Activated naive CD8-positive, alpha-beta T cell treated with anti-CD3 and anti-CD28 coated beads, Interleukin-2, amount 50 U/mL, for 16 hours (primary cell): ENCODE measurements at regions not wholly inside any gene's neighbourhood (a gene's known extent, or its start where the extent isn't known, plus 50 kb on each side); places are given as distances from the start of the nearest gene placed in this dataset.
"Not testable (repeated sequence)": the region's sequence is repeated elsewhere in the genome, so short reads cannot be mapped to it uniquely, and the experiment has no call there.

Experiments used
- DNase-seq: peaks from one replicate; pipeline ENCODE4 v3.0.0-alpha.2; 2020; ENCODE audit warnings: low read depth, low spot score

DNA sequence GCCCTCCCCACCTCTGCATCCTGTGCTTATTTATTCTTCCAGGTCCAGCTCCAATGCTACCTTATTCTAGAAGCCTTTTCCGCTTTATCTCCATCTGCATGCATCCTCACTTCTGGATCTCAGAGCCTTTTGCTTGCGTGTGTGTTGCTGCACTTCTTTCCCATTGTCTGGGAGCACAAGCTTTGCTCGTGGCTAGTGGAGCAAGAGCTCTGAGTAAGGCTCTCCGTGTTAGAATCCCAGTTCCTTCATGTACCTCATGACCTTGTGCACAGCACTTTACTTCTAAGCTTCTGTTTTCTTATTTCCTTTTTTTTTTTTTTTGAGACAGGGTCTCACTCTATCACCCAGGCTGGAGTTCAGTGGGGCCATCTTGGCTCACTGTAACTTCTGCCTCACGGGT, 140.0 kb upstream of the POU3F1 start:
- no peak for DNase-seq

DNA sequence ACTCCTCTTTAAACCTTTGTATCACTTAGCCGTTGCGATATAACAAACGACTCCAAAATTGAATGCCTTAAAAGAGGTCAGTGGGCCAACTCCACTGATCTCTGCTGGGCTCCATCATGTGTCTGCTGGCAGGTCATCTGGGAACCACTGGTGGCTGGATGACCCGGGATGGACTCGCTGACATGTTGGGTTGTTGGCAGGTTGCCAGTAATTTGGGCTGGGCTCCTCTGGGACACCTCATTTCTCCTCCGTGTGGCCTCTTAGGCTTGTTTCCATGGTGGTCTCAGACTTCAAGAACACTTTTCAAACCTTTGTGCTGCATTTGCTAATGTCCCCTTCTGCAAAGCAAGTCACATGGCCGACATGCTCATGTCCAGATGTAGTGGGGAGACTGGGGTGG, 139.3 kb upstream of the POU3F1 start:
- no peak for DNase-seq

- DNase-seq: no peak
Observed at GRCh38 chr1:38183747-38184146, 137.2 kb upstream of the POU3F1 start.

- DNase-seq: no peak
Observed at GRCh38 chr1:38183096-38183495, 136.5 kb upstream of the POU3F1 start.

GRCh38 chr1:38180388-38180787, 133.8 kb upstream of the POU3F1 start:
- DNase-seq: not testable (repeated sequence)

DNA sequence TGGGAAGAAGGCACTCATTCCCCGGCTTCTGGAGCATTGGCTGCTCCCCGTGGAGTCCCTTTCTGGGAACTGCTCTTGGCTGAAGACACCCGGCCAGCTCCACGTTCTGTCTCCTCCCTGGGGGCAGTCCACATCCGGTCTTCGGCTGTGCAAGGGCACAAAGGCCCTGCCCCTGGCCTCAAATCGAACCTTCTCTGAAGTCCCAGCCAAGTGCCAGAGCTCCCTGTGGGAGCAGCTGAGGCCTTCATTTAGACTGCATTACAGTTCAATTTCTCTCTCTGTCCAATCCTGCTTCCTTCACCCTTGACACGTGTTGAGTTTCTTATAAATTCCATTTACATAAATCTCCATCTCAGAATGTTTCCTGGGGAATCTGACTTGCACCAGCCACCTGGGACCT, 132.9 kb upstream of the POU3F1 start:
- DNase-seq: no peak

- DNase-seq: no peak
Observed at GRCh38 chr1:38178216-38178615, 131.6 kb upstream of the POU3F1 start.

DNA sequence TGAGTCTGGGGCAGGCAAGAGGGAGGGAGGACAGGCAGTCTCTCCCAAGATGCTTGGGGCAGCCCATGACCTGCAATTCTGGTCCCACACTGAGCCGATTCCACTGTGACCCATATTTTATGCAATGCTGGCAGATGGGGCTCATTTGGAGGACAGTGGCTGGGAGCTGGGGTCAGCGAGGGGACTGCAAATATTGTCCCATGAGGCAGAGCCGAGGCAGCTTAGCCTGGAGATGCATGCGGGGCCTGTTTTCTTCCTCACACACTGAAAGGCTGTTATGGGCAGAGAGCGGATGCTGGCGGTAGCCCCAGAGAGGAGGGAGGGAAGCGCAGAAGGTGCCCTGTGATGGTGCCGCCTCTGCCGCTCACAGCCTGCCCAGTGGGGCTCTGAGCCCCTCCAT, 128.5 kb upstream of the POU3F1 start:
- DNase-seq: no peak

- no peak for DNase-seq
Observed at GRCh38 chr1:38173848-38174247, 127.3 kb upstream of the POU3F1 start.

DNA sequence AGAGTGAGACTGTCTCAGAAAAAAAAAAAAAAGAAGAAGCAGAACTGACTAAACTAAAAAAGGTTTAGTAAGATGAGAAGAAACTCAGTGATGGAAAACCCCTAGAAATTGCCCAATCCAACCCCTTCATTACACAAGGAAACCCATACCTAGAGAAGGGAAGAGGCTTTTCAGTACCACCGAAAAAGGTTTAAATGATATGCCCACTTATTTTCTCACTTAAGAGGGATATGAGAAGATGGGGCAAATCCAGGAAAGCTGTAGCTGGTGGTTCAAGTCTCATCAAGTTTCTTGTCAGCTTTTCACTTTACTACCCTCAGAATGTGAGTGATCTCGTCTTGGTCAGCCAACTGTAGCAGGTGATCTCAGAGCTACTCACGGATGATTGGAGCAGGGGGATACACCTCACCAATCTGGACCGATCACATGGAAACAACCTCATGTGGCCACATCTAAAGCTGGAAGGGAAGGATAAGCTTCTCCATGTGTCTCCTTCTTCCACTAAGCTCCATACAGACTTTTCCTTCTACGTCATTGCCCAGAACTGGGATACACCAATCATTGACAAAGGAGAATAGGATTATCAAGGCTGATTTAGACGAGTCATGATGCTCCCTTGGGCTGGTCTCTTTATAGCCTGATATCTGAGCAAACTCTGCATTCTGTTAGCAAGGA, 126.7 kb upstream of the POU3F1 start:
- no peak for DNase-seq

- DNase-seq: no peak
Observed at GRCh38 chr1:38169121-38169520, 122.5 kb upstream of the POU3F1 start.

- DNase-seq: no peak
Observed at GRCh38 chr1:38168365-38168764, 121.8 kb upstream of the POU3F1 start.

GRCh38 chr1:38166461-38166860, 119.9 kb upstream of the POU3F1 start:
- no peak for DNase-seq

DNA sequence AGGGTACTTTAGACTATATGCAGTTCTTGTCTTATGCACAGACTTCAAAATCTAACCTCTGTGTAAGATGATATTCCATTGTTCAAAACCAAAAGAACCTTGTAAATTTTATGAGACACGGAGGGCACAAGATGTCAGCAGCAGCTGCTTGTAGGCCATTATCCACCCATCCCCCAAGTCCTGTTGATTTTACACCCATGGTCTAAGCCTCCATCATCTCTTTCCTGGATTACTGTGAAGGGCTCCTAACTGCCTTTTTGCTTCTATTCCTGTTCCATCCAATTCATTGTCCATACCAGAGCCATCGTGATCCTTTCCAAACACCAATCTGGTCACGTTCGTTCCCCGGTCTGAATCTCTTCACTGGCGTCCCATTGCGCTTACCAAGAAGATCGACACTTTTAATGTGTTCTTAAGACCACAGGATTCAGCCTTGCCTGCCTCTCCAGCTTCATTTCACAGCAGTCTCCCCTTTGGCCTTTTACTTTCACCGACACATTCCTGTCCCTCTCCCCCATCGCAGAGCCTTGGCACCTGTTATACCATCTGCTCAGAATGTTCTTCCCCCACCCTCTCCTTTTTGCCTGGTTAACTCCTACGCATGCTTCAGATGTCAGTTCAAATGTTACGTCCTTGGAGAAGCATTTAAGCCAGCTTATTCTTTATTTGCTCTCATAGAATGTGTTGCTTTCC, 107.3 kb upstream of the POU3F1 start:
- DNase-seq: no peak

GRCh38 chr1:38153066-38153777, 106.6 kb upstream of the POU3F1 start:
- DNase-seq: no peak

- no peak for DNase-seq
Observed at GRCh38 chr1:38152351-38153065, 105.9 kb upstream of the POU3F1 start.

- no peak for DNase-seq
Observed at GRCh38 chr1:38151399-38151798, 104.8 kb upstream of the POU3F1 start.

GRCh38 chr1:38146079-38146478, 99.5 kb upstream of the POU3F1 start:
- DNase-seq: not testable (repeated sequence)

DNA sequence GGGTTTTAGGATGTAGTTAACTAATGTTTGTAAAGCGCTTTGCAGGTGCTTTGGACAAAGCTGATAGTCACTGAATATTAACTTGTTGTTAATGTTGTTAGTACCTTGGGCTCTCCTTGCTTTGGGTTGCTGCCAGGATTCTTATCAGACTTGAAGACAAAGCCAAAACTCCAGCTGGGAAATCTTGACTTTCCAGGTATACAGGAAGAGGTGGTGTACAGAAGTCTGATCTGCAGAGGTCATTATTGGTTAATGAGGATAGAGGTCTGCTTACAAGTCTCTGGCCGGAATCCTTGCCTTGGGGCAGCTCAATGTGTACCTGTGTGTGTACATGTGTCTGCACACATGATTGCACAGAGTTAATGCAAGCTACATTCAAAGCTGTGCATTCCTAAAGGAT, 96.0 kb upstream of the POU3F1 start:
- no peak for DNase-seq

- DNase-seq: no peak
Observed at GRCh38 chr1:38141483-38141882, 94.9 kb upstream of the POU3F1 start.

- DNase-seq: no peak
Observed at GRCh38 chr1:38139738-38140487, 93.3 kb upstream of the POU3F1 start.
